Keratinocyte (primary cell): ENCODE measurements at regions not wholly inside any gene's neighbourhood (a gene's known extent, or its start where the extent isn't known, plus 50 kb on each side); places are given as distances from the start of the nearest gene placed in this dataset.

Experiments used
- DNase-seq: peaks from one replicate; pipeline ENCODE4 v3.0.0-alpha.2; 2011; ENCODE audit warnings: low read depth, missing footprints, low spot score
- FAIRE-seq: peaks from 2 replicates; lab custom pipeline; 2011; peaks lifted over from hg19 to GRCh38; lab: Jason Lieb, UNC
- H2AFZ ChIP-seq: 2 replicates; pipeline ENCODE4 v1.6.0; 2012; ENCODE audit warnings: low read length, control low read depth, inconsistent platforms; ENCODE audit not compliant: control insufficient read depth
- H3K27ac ChIP-seq: 2 replicates; pipeline ENCODE4 v1.5.1; 2011; ENCODE audit warnings: low read length; ENCODE audit not compliant: control insufficient read depth, insufficient read depth
- H3K27me3 ChIP-seq: 3 replicates; pipeline ENCODE4 v1.6.0; 2011; ENCODE audit warnings: low read length; ENCODE audit not compliant: control insufficient read depth, insufficient read depth; ENCODE audit errors: extremely low read depth
- H3K36me3 ChIP-seq, 2 experiments: 2 replicates in 1 of 2; 3 replicates in 1 of 2; pipeline ENCODE4 v1.5.1; 2011; ENCODE audit warnings: low read length in 2 of 2, mild to moderate bottlenecking in 1 of 2; ENCODE audit not compliant: control insufficient read depth in 2 of 2, insufficient read depth in 2 of 2; ENCODE audit errors: extremely low read depth in 1 of 2
- H3K4me1 ChIP-seq: 3 replicates; pipeline ENCODE4 v1.5.1; 2011; ENCODE audit warnings: low read length; ENCODE audit not compliant: control insufficient read depth, insufficient read depth; ENCODE audit errors: extremely low read depth
- H3K4me2 ChIP-seq: 3 replicates; pipeline ENCODE4 v1.6.0; 2011; ENCODE audit warnings: low read depth, low read length; ENCODE audit not compliant: control insufficient read depth, insufficient read depth; ENCODE audit errors: extremely low read depth
- H3K4me3 ChIP-seq, 3 experiments: fragments of 200-600 bp in 1 of 3; sonication (generic) in 1 of 3; 2 replicates in 2 of 3; 3 replicates in 1 of 3; pipeline ENCODE4 v1.5.1; 2011 to 2016; ENCODE audit warnings: low read length in 3 of 3, mild to moderate bottlenecking in 3 of 3, control low read depth in 2 of 3, inconsistent platforms in 1 of 3, low read depth in 1 of 3, mixed read lengths in 1 of 3, mixed run types in 1 of 3, moderate library complexity in 1 of 3; ENCODE audit not compliant: control insufficient read depth in 2 of 3, insufficient read depth in 2 of 3; ENCODE audit errors: extremely low read depth in 1 of 3
- H3K79me2 ChIP-seq: 2 replicates; pipeline ENCODE4 v1.6.0; 2012; ENCODE audit warnings: low read length; ENCODE audit not compliant: control insufficient read depth, insufficient read depth
- H3K9ac ChIP-seq: 3 replicates; pipeline ENCODE4 v1.6.0; 2011; ENCODE audit warnings: low read length; ENCODE audit not compliant: control insufficient read depth, insufficient read depth; ENCODE audit errors: extremely low read depth
- H3K9me1 ChIP-seq: 3 replicates; pipeline ENCODE4 v1.6.0; 2011; ENCODE audit warnings: low read length; ENCODE audit not compliant: control insufficient read depth, insufficient read depth; ENCODE audit errors: extremely low read depth
- H3K9me3 ChIP-seq: 2 replicates; pipeline ENCODE4 v1.5.1; 2012; ENCODE audit warnings: low read depth, low read length; ENCODE audit not compliant: control insufficient read depth
- H4K20me1 ChIP-seq: 3 replicates; pipeline ENCODE4 v1.6.0; 2011; ENCODE audit warnings: low read length; ENCODE audit not compliant: control insufficient read depth, insufficient read depth; ENCODE audit errors: extremely low read depth
- EZH2 ChIP-seq: IDR thresholded peaks from one replicate; pipeline ENCODE4 v1.6.1; 2012; ENCODE audit warnings: inconsistent platforms, mild to moderate bottlenecking, low read length, moderate library complexity
- dilution Hi-C: fragments of 300-500 bp; cut with MboI; formaldehyde crosslinking; loops from one replicate; pipeline ENCODE4 v1.7.0; 2020; ENCODE audit warnings: low sequenced_read_pairs; ENCODE audit not compliant: extremely low pct_ligation_motif_present
- TF ChIP-seq, protein P1 (sequence below), 3 experiments: IDR thresholded peaks in 1 of 3; conservative IDR thresholded peaks in 1 of 3; optimal IDR thresholded peaks in 1 of 3; 2 replicates in 2 of 3; 3 replicates in 1 of 3; pipeline versions ENCODE3 to v1.5.1; 2011; ENCODE audit warnings: low read length in 3 of 3, mild to moderate bottlenecking in 3 of 3, moderate library complexity in 2 of 3, control low read depth in 1 of 3, inconsistent platforms in 1 of 3; ENCODE audit not compliant: insufficient read depth in 2 of 3; ENCODE audit errors: extremely low read depth in 1 of 3

- Histone ChIP-seq H3K79me2 (no peaks in the 10 kb centered on the region), H3K9me1 (no peaks in the 10 kb centered on the region), H3K4me1 (no peaks in the 10 kb centered on the region), H3K36me3 (no peaks in the 10 kb centered on the region), H3K9me3 (no peaks in the 10 kb centered on the region), H3K27me3 (no peaks in the 10 kb centered on the region), H3K4me2 (no peak overlapping the region), H3K4me3 (no peak overlapping the region), H4K20me1 (no peaks in the 10 kb centered on the region), H3K27ac (no peak overlapping the region), H2AFZ (no peak overlapping the region), H3K9ac (no peak overlapping the region)
- FAIRE-seq, result no peak
- TF ChIP-seq EZH2, result no peak
- TF ChIP-seq, protein P1, sequence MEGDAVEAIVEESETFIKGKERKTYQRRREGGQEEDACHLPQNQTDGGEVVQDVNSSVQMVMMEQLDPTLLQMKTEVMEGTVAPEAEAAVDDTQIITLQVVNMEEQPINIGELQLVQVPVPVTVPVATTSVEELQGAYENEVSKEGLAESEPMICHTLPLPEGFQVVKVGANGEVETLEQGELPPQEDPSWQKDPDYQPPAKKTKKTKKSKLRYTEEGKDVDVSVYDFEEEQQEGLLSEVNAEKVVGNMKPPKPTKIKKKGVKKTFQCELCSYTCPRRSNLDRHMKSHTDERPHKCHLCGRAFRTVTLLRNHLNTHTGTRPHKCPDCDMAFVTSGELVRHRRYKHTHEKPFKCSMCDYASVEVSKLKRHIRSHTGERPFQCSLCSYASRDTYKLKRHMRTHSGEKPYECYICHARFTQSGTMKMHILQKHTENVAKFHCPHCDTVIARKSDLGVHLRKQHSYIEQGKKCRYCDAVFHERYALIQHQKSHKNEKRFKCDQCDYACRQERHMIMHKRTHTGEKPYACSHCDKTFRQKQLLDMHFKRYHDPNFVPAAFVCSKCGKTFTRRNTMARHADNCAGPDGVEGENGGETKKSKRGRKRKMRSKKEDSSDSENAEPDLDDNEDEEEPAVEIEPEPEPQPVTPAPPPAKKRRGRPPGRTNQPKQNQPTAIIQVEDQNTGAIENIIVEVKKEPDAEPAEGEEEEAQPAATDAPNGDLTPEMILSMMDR (optimal IDR thresholded peaks at IDR 0.05 in 1 of 3, IDR thresholded peaks at IDR 0.05 in 1 of 3, conservative IDR thresholded peaks at IDR 0.05 in 1 of 3; ENCODE audit: extremely low read depth in 1 of 3, insufficient read depth in 2 of 3, low read length in 3 of 3), result no peak
- DNase-seq, result no peak
- dilution Hi-C loops, result no loop called here
These were observed 106.8 kb upstream of the B3GAT1 start for GRCh38 chr11:134518616-134519389.

- Histone ChIP-seq H3K27ac (no peak overlapping the region), H3K9me3 (no peaks in the 10 kb centered on the region), H2AFZ (no peak overlapping the region), H3K4me1 (no peaks in the 10 kb centered on the region), H3K79me2 (no peaks in the 10 kb centered on the region), H4K20me1 (no peaks in the 10 kb centered on the region), H3K4me3 (no peak overlapping the region), H3K4me2 (no peak overlapping the region), H3K9ac (no peak overlapping the region), H3K9me1 (no peaks in the 10 kb centered on the region), H3K36me3 (no peaks in the 10 kb centered on the region), H3K27me3 (no peaks in the 10 kb centered on the region)
- dilution Hi-C loops, result no loop called here
- FAIRE-seq (no peak), DNase-seq (no peak)
- no peak for TF ChIP-seq EZH2
- TF ChIP-seq, protein P1 (optimal IDR thresholded peaks at IDR 0.05 in 1 of 3, IDR thresholded peaks at IDR 0.05 in 1 of 3, conservative IDR thresholded peaks at IDR 0.05 in 1 of 3; ENCODE audit: extremely low read depth in 1 of 3, insufficient read depth in 2 of 3, low read length in 3 of 3), result no peak
These were observed 105.7 kb upstream of the B3GAT1 start for GRCh38 chr11:134517621-134518293.
